DOHH2 (cell line): ENCODE measurements at regions not wholly inside any gene's neighbourhood (a gene's known extent, or its start where the extent isn't known, plus 50 kb on each side); places are given as distances from the start of the nearest gene placed in this dataset.

Experiments used
- H3F3A ChIP-seq: fragments of 200-600 bp; sonication (generic), shearing (Covaris generic); 2 replicates; pipeline ENCODE4 v1.6.0; 2016; ENCODE audit warnings: antibody characterized with exemption, mild to moderate bottlenecking; ENCODE audit not compliant: control insufficient read depth, insufficient read depth
- H3K27ac ChIP-seq: fragments of 200-600 bp; sonication (generic); 2 replicates; pipeline ENCODE4 v1.5.1; 2014; ENCODE audit warnings: low read depth, mild to moderate bottlenecking, low read length, moderate library complexity
- H3K27me3 ChIP-seq: fragments of 200-600 bp; sonication (generic); 2 replicates; pipeline ENCODE4 v1.6.1; 2014; ENCODE audit warnings: mild to moderate bottlenecking, low read length, mixed read lengths; ENCODE audit not compliant: control insufficient read depth
- H3K36me3 ChIP-seq: fragments of 200-600 bp; sonication (generic); 2 replicates; pipeline ENCODE4 v1.6.1; 2014; ENCODE audit warnings: mild to moderate bottlenecking, low read length, moderate library complexity, mixed read lengths; ENCODE audit not compliant: control insufficient read depth
- H3K4me1 ChIP-seq: fragments of 200-600 bp; sonication (generic); 2 replicates; pipeline ENCODE4 v1.6.1; 2014; ENCODE audit warnings: mild to moderate bottlenecking, low read length, mixed read lengths; ENCODE audit not compliant: control insufficient read depth
- H3K4me2 ChIP-seq: fragments of 200-600 bp; sonication (generic); 2 replicates; pipeline ENCODE4 v1.6.0; 2014; ENCODE audit warnings: mild to moderate bottlenecking, low read length, moderate library complexity
- H3K4me3 ChIP-seq: fragments of 200-600 bp; sonication (generic); 2 replicates; pipeline ENCODE4 v1.5.1; 2014; ENCODE audit warnings: mild to moderate bottlenecking, low read length, mixed read lengths
- H3K79me2 ChIP-seq: fragments of 200-600 bp; sonication (generic); 2 replicates; pipeline ENCODE4 v1.6.1; 2014; ENCODE audit warnings: mild to moderate bottlenecking, low read length, mixed read lengths; ENCODE audit not compliant: control insufficient read depth
- H3K9me2 ChIP-seq: fragments of 200-600 bp; sonication (generic); replicated peaks from 2 replicates; pipeline ENCODE4 v1.6.1; 2014; ENCODE audit warnings: mild to moderate bottlenecking, low read length, mixed read lengths; ENCODE audit not compliant: control insufficient read depth
- H3K9me3 ChIP-seq: fragments of 200-600 bp; sonication (generic); 2 replicates; pipeline ENCODE4 v1.6.1; 2014; ENCODE audit warnings: antibody characterized with exemption, low read length, mixed read lengths; ENCODE audit not compliant: control insufficient read depth, insufficient read depth
- H4K20me1 ChIP-seq: fragments of 200-600 bp; sonication (generic); 2 replicates; pipeline ENCODE4 v1.6.0; 2014; ENCODE audit warnings: low read depth, mild to moderate bottlenecking, antibody characterized with exemption, low read length, moderate library complexity; ENCODE audit not compliant: control insufficient read depth, insufficient read depth
- EZH2phosphoT487 ChIP-seq: fragments of 200-600 bp; sonication (generic); IDR thresholded peaks from 2 replicates; pipeline ENCODE4 v1.6.1; 2017; ENCODE audit warnings: borderline replicate concordance, mild to moderate bottlenecking, antibody characterized with exemption, low read length, moderate library complexity, mixed read lengths
- TF ChIP-seq, protein P1 (sequence below): fragments of 200-600 bp; sonication (generic); IDR thresholded peaks from one replicate; pipeline ENCODE4 v1.5.1; 2014; ENCODE audit warnings: antibody characterized with exemption, mild to moderate bottlenecking, low read depth, low read length; ENCODE audit not compliant: poor library complexity, severe bottlenecking

DNA sequence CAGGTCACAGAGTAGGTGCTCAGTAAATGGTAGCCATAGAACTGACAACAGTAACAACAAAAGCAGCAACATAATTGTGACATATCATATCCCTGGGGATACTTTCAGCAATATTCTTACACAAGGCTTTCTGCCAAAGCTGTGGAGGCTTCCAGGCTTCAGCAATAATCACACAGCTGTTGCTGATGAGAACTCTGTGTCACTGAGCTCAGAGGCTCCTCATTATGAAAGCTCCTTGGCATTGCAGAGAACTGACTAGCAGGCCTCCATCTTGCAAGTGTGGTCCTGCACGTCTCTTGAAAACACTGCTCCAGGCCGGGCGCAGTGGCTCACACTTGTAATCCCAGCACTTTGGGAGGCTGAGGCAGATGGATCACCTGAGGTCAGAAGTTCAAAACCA lies 97.3 kb upstream of the BTG1 start:
- Histone ChIP-seq H3K27me3 (no peaks in the 10 kb centered on the region), H3K4me1 (no peaks in the 10 kb centered on the region), H3K27ac (no peak overlapping the region), H3K4me2 (no peak overlapping the region), H3K4me3 (no peak overlapping the region), H3K36me3 (no peaks in the 10 kb centered on the region), H3K9me2 (no peaks in the 10 kb centered on the region), H4K20me1 (no peaks in the 10 kb centered on the region), H3K79me2 (no peaks in the 10 kb centered on the region), H3K9me3 (no peaks in the 10 kb centered on the region), H3F3A (no peaks in the 10 kb centered on the region)
- TF ChIP-seq, protein P1, sequence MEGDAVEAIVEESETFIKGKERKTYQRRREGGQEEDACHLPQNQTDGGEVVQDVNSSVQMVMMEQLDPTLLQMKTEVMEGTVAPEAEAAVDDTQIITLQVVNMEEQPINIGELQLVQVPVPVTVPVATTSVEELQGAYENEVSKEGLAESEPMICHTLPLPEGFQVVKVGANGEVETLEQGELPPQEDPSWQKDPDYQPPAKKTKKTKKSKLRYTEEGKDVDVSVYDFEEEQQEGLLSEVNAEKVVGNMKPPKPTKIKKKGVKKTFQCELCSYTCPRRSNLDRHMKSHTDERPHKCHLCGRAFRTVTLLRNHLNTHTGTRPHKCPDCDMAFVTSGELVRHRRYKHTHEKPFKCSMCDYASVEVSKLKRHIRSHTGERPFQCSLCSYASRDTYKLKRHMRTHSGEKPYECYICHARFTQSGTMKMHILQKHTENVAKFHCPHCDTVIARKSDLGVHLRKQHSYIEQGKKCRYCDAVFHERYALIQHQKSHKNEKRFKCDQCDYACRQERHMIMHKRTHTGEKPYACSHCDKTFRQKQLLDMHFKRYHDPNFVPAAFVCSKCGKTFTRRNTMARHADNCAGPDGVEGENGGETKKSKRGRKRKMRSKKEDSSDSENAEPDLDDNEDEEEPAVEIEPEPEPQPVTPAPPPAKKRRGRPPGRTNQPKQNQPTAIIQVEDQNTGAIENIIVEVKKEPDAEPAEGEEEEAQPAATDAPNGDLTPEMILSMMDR = no peak
- no peak for TF ChIP-seq EZH2phosphoT487

- Histone ChIP-seq H3K9me2 (no peaks in the 10 kb centered on the region), H3K4me1 (no peaks in the 10 kb centered on the region), H4K20me1 (no peaks in the 10 kb centered on the region), H3K27ac (no peak overlapping the region), H3K79me2 (no peaks in the 10 kb centered on the region), H3K9me3 (no peaks in the 10 kb centered on the region), H3K4me3 (no peak overlapping the region), H3K4me2 (no peak overlapping the region), H3F3A (no peaks in the 10 kb centered on the region), H3K27me3 (no peaks in the 10 kb centered on the region), H3K36me3 (no peaks in the 10 kb centered on the region)
- no peak for TF ChIP-seq EZH2phosphoT487
- TF ChIP-seq, protein P1 = no peak
Observed at GRCh38 chr12:92237762-92238523, 92.3 kb upstream of the BTG1 start.

- Histone ChIP-seq H3K9me2 (no peaks in the 10 kb centered on the region), H3K4me3 (no peak overlapping the region), H3F3A (no peaks in the 10 kb centered on the region), H3K79me2 (no peaks in the 10 kb centered on the region), H3K4me2 (no peak overlapping the region), H3K27me3 (no peaks in the 10 kb centered on the region), H4K20me1 (no peaks in the 10 kb centered on the region), H3K27ac (no peak overlapping the region), H3K9me3 (no peaks in the 10 kb centered on the region), H3K36me3 (no peaks in the 10 kb centered on the region), H3K4me1 (no peaks in the 10 kb centered on the region)
- TF ChIP-seq, protein P1 = no peak
- no peak for TF ChIP-seq EZH2phosphoT487
Observed at GRCh38 chr12:92237262-92237661, 91.6 kb upstream of the BTG1 start.
